Fibroblast of lung (primary cell): ENCODE measurements at regions not wholly inside any gene's neighbourhood (a gene's known extent, or its start where the extent isn't known, plus 50 kb on each side); places are given as distances from the start of the nearest gene placed in this dataset.

Experiments used
- EZH2 ChIP-seq: IDR thresholded peaks from 2 replicates; pipeline ENCODE4 v1.5.1; 2012; ENCODE audit warnings: low read length, control low read depth, mild to moderate bottlenecking; ENCODE audit errors: missing control alignments
- TF ChIP-seq, protein P1 (sequence below), 2 donors: IDR thresholded peaks in 1 of 2; conservative IDR thresholded peaks in 1 of 2; 1 replicate in 1 of 2; 2 replicates in 1 of 2; pipeline ENCODE4 v1.5.1; 2011 to 2012; ENCODE audit warnings: low read length in 2 of 2, control low read depth in 1 of 2, inconsistent platforms in 1 of 2, low read depth in 1 of 2, mild to moderate bottlenecking in 1 of 2

GRCh38 chr2:59803586-59803985, 749.9 kb downstream of the BCL11A start:
- TF ChIP-seq EZH2, result no peak
- TF ChIP-seq, protein P1, sequence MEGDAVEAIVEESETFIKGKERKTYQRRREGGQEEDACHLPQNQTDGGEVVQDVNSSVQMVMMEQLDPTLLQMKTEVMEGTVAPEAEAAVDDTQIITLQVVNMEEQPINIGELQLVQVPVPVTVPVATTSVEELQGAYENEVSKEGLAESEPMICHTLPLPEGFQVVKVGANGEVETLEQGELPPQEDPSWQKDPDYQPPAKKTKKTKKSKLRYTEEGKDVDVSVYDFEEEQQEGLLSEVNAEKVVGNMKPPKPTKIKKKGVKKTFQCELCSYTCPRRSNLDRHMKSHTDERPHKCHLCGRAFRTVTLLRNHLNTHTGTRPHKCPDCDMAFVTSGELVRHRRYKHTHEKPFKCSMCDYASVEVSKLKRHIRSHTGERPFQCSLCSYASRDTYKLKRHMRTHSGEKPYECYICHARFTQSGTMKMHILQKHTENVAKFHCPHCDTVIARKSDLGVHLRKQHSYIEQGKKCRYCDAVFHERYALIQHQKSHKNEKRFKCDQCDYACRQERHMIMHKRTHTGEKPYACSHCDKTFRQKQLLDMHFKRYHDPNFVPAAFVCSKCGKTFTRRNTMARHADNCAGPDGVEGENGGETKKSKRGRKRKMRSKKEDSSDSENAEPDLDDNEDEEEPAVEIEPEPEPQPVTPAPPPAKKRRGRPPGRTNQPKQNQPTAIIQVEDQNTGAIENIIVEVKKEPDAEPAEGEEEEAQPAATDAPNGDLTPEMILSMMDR (conservative IDR thresholded peaks at IDR 0.05 in 1 of 2, IDR thresholded peaks at IDR 0.05 in 1 of 2; ENCODE audit: low read depth in 1 of 2, low read length in 2 of 2), result no peak
